NK-92 treated with Interleukin-12 subunit alpha and Interleukin-12 subunit beta, amount 100 ng/mL, for 24 hours (cell line): ENCODE measurements at regions not wholly inside any gene's neighbourhood (a gene's known extent, or its start where the extent isn't known, plus 50 kb on each side); places are given as distances from the start of the nearest gene placed in this dataset.

Source experiments
- DNase-seq: peaks from one replicate; lab custom pipeline; 2025; lab: John Stamatoyannopoulos, UW

DNA sequence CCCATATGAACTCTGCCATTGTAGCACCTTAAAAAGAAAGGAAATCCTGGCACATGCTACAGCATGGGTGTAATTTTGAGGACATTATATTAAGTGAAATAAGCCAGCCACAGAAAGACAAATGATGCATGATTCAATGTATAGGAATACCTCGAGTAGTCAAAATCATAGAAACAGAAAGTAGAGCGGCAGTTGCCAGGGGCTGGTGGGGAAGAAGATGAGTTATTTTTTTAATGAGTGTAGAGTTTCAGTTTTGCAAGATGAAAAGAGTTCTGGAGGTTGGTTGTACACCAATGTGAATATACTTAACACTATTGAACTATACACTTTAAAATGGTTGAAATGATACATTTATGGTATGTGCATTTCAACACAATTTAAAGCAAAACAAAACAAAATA, 133.0 kb downstream of the ZDHHC21 start:
- no peak for DNase-seq

DNA sequence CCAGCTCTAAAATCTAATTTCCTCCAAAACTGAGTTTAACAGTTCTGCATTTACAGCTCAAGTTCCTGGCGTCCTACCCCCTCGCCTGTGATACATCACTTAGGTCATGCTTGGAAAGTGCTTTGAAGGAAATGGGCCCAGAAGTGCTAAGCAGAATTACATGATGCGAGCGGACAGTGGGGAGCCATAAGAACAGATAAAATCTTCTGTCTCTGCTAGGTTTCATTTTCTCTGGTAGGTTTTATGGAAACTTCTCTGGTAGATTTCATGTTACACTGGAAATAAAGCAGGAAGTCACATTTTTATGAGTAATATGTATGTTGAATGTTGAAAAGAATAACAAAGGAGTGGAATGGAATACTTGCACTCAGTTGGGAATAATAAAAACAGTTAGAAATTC, 138.3 kb downstream of the ZDHHC21 start:
- no peak for DNase-seq

DNA sequence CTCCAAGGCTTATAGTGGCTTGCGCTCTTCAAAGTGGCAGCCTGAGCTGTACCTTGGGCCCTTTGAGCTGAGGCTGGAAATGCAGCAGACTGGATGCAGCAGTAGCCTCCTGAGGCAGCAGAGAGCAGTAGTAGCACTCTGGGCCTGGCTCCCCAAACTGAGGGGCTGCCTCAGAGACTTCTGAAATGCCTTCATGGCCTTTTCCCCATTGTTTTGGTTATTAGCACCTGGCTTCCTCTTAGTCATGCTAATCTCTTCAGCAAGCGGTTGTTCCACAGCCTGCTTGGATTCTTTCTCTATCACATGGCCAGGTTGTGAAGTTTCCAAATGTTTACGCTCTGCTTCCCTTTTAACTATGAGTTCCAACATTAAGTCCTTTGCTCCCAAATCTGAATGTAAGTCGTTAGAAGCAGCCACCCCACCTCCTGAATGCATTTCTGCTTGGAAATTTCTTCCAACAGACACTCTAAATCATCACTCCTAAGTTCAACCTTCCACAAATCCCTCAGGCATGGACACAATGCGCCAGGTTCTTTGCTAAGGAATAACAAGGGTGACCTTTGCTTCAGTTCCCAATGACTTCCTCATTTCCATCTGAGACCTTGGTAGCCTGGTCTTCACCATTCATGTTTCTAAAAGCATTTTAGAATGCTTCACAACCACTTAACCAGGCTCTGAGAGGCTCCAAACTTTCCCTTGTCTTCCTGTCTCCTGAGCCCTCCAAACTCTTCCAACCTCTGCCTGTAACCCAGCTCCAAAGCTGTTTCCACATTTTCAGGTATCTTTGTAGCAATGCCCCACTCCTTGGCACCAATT, 145.8 kb downstream of the ZDHHC21 start:
- no peak for DNase-seq

DNA sequence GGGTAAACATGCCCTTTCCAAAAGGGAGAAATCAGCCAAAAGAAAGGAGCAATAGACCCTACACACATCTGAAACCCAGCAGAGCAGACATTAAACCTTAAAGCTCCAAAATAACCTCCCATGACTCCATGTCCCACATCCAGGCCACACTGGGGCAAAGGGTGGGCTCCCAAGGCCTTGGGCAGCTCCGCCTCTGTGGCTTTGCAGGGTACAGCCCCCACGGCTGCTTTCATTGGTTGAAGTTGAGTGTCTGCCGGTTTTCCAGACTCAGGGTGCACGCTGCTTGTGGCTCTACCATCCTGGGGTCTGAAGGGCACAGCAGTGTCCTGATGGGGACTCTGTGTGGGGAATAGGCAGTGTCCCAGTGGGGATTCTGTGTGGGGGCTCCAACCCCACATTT, 146.5 kb downstream of the ZDHHC21 start:
- no peak for DNase-seq

DNA sequence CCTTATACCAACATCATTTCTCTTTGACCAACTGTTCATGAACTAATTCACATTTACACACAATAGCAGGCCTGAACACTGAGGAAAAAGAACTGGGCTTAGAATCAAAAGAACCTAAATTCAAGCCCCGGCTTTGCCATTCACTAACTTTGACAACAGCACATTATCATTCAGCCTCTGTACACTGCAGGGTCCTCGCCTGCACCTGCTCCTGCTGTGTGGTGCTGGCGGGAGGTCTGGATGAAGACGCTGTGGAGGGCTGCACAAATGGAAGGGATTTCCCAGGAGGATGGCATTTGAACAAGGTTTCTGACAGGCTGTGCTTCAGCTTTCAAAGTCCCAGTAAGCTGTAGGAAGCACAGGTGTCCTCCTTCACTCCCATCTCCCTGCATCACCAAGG, 151.2 kb downstream of the ZDHHC21 start:
- no peak for DNase-seq

DNA sequence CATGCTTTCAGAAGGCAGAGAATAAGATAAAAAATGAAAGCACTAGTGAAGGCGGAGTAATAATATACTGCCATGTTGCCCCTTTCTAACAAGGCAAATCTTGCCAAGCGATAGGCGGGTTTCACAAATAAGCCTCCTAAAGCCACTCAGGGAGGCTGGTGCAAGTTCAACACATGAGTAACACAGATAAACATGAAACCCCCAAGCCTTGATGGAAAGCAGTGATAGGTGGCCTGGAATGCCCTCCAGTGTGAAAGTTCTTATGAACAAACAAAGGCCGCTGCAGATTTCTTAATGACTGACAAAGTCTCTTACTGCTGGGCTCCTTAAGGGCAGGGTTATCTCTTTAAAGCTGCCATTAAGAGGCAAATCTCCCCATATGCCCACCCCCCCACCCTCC, 154.7 kb downstream of the ZDHHC21 start:
- no peak for DNase-seq

DNA sequence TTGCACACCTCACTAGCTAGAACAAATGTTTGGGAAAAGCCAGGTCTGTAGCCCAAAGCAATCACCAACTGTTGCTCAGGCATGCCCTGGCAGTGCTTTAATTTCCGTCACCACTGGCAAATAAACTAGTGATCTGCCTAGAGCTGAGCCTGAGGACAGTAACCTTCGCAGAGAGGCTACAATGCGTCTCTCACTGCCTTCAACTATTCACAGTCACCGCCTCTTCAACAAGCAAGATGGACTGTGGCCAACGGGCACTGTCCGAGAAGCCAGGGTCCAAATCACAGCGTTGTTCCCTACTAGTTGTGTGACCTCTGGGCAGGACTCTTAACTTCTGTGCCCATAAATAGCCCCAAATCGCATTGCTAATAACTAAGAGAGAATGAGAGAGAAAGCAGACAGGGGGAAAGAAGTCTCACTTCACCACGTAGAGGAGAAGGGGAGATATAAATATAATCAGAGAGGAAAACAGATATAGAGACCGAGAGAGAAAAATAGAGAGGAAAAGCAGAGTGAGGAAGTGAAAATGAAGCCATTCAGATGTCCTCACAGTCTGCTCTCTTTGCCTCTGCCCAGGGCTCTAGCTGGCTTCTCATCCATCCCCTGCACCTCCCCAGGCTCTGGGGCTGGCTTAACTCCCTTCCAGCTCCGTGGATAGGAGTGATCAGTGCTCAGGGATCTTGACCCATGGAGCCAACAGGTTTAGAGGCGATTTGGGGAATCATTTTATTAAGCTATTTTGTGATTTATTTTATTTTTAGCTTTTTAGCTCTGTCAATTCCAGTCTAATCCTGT, 157.9 kb downstream of the ZDHHC21 start:
- no peak for DNase-seq

DNA sequence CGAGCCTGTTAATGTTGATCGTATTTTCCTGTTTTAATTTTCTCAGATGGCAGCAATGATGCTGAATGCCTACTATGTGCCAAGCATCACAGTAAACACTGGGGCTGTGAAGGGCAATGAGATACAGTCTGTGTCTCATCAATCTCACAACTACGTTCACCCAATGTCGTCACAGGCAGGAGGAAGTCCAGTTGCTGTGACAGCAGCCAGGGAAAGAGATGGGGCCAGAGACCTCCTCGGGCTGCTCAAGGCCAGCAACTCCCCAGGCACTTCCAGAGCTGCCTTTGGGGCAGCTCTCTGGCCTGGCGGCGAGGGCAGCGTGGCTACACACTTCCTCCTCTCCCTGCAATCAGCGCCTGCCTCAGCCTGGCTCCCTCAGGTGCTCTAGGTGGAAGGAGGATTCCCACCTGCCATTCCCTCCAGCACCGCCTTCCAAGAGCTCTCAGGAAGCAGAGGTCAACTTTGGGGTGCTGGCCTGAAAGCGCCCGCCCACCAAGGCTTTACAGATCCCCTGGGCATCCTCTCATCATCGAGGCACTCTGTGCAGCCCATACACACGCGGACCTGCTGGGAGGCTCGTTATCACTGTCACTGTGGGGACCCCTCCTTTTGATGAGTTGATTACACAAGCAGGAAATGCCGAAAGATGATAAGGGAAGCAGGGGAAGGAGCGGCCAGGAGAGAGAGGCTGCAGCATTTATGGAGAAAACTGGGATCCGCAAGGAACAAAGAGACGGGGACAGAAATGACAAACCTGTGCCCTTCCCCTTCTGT, 159.2 kb downstream of the ZDHHC21 start:
- DNase-seq: no peak

DNA sequence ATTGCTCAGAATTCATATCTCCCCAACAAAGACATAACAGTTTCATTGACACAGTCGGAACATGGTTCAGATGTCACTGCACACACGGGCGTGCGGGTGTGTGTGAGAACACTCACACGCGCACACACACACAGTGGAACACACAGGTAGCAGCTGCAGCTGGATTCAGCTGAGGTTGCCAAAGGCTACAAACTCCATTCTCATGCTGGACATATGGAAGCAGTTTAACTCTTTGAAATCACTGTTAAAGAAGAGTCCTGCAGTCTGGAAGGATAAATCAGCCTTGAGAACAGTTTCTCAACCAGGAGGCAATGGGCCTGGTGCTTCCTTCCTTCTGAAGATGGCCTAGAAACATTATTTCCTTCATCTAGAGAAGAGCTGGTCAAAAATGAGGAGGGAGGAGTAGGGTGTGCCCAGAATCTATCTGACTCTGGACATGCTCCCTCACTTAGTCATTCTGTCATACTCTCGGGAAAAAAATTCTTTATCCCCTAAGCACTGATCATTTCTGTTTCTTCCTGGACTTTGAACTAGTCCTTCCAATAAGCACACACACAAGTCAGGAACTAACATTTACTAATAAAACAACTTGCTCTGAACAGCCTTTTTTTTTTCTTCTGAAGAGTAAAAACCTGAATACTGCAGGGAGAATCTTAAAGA, 160.6 kb downstream of the ZDHHC21 start:
- no peak for DNase-seq

DNA sequence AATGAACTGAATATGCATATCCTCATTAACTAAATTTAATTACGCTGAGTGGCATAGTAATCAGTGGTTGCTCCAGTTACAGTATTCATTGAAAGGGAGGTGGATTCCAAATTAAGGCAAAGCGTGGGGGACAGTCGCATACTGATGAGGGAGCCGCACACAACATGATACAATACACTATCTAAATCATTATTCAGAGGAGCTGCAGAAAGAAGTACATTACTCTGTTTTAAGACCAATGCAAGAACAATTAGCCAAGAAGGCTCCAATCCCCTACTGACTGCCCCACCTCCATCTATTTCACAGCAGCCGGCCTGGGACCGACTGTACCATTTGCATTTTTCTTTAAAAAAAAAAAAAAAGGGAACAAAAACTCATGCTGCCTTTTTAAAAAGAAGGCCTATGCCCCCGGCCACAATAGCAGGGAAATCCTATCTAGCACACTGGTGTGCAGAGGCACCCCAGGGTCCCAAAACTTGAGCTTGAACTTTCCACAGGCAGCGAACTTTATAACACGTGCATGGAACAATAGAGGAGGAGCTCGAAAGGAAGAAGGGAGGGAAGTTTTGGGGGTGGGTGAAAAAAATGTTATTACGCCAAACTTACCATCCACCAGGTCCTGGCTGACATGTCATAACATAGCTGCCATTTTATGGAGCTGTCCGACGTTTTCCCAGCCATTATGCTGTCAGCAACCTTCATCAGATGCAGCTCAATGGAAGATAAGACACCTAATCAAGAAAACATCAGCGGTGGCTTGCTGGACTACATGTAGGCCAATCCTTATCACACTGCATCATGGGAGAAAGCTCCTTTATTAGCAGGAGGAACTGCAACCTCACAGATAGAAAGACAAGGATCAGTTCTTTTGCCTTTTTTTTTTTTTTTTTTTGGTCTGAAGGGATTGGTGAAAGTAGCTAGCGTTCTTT, 161.6 kb downstream of the ZDHHC21 start:
- no peak for DNase-seq

DNA sequence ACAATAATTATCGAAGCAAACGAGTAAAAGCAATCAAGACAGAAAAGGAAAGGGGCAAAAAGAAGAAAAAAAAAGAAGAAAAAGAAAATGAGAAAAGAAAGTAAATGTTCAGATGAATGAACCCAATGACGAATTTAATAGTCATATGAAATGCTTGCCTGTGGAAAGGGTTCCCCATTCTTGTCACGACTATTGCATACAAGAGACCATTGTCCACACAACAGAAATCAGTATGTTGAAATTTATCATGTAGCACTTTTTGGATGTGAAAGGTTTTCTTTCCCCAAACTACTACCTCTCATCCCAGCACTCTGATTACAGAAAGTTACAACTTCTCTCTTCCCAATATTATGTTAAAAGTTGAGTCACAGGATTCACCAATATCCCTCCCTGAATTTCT, 162.4 kb downstream of the ZDHHC21 start:
- no peak for DNase-seq

DNA sequence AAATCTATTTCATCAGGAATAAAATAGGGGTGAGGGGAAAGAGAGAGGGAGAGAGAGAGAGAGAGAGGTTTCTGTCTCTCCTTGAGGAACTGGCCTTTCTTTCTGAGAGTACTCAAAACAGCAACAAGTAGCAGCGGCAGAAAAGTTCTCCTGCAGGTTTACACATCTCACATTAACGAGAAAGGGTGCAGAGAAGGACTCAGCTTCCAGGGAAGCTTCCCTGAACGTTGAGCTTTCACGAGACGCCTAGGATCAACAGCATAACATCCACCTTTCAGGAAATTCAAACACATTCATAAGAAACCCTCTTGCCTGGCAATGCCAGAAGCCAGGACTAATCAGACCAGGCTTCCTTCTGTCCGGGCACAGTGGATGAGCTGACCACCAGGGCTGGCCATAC, 162.9 kb downstream of the ZDHHC21 start:
- no peak for DNase-seq

DNA sequence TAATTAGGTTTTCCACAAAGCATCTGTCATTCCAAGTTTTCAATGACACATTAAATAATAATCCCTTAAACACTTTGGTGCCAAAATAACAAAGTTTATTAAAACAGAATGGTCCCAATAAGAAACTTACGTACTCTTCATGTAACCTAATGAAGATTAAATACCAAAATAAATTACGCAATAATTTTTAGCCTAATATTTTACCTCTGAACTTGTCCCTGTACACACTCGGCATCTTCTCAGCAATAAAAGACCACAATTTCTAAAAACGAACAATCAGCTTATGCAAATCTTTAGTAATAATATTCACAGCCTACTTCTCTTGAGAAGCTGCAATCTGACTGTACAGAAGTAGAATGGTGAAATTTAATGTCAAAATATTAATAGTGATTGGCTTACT, 163.6 kb downstream of the ZDHHC21 start:
- no peak for DNase-seq

DNA sequence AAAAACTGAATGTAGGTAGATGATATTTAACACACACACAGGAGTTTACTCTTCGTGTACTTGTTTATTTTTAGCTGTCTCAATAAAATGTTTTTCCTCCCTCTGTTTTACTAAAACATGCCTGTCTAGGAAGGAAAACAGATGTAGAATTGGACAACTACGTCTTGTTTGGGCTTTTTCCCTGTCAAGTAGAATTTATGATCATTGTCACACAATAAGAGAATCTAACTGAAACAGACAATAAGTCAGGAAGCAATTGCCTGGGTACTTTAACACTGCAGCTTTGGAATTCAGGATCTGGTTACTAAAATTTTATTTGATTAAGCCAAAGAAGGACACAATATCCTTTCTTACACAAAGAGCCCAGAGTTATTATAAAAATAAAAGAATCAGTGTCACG, 164.2 kb downstream of the ZDHHC21 start:
- DNase-seq: no peak

DNA sequence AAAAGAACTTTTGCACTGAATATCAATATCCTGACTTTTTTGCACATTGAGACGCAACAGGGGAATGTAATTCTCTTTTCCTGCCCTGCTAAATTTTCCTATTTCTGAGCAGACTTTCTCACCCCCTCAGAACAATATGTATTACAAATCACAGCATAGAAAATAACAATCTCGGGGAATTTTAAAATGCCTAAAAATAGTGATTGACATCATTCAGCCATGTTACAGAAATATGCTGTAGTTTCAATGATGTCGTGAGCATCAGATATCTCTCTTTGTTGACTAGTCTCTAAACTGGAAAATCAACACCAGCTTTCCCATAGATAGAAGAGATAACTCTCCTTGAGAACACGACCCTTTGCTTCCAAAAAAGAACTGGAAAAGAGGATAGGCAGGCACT, 166.7 kb downstream of the ZDHHC21 start:
- no peak for DNase-seq

DNA sequence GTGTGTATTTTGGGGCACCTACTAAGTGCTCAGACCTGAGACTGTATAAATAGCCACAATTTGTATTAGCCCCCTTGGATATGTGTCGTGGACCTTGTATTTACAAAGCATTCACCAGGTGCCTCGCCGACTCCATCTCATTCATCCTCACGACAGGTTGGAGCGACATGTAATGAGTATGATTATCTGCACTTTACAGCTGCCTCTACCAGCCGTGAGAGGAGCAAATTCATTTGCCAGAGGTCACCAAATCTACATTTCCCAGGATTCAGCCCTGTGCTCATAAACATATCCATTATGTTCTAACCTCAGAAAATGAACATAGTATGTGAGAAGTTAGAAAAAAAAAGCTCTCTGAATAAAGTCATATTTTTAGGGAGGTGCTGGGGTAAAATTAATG, 167.4 kb downstream of the ZDHHC21 start:
- no peak for DNase-seq

DNA sequence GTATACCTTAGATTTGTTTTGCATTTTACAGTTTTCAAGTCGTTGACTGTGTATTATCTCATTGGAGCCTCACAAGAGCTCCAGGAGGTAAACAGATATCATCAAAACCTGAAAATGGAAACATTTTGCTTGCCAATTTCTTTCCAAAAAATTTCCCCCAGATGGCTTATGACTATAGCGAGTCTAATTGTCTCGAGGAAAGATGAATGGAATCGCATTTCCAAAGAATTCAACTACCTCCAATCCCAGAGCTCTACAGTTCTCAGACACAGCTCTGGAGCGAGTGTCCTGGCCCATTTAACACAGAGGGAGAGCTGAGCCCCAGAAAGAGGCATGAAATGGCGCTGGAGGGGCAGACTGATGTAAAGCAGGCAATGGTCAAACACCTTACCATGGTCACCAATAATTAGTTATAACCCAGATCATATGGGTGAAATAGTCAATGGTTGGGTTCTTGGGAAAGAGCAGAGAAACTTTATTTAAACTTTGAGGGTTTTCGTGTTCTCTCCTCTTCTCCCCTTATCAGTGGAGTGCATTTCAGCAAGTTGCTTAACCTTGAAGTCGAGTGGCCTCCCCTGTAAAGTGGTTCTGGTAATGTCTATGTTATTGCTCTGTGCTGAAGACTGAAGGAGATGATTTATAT, 168.2 kb downstream of the ZDHHC21 start:
- no peak for DNase-seq

DNA sequence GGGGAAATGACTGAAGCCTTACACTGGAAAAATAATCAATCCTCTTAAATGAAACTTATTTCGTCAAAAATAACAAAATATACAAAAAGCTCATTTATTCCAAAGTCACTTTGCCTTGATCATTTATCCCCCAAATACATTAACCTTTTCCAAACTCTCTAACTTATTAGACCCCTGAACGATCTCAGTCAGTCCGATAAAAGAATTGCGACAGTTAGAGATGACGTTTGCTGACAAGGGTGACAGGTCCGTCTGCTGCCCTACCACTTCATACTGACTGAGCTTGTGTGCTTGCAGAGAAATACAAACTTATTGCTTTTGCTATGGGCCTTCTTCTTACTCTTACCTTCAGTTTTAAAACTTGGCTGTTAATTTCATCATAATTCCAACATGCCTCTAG, 169.7 kb downstream of the ZDHHC21 start:
- no peak for DNase-seq

DNA sequence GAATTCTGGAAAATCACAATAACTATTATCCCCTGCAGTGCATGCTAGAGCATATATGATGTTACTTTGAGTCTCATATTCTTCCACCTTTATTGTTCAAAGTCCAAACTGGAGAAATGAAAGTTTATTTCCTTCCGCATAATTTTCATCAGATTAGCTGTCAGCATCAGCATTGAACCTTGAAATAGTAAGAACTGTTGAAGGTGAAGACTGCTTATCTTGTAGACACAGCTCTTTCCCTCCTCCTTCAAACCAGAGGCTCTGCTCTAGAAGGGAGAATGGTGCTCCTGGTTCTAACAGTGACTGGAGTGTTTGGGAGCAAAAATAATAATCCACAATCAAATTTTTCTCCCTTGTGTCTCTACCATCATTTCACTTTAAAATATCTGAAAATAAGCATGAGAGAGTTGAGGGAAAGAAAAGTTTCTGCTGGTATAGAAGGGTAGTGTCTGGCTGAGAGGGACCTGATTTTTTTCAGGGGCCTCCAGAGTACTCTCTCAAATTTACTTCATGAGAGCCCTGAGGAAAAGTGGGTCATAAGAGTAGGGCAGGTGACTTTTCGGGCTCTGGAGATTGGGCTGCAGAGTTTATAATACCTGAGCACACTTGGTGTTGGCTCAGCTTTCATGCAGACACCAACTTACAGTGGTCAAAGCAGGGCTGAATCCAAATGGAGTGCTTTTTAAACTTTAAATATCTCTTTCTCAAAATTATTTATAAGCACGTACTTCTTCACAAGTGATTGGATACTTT, 170.4 kb downstream of the ZDHHC21 start:
- DNase-seq: no peak

DNA sequence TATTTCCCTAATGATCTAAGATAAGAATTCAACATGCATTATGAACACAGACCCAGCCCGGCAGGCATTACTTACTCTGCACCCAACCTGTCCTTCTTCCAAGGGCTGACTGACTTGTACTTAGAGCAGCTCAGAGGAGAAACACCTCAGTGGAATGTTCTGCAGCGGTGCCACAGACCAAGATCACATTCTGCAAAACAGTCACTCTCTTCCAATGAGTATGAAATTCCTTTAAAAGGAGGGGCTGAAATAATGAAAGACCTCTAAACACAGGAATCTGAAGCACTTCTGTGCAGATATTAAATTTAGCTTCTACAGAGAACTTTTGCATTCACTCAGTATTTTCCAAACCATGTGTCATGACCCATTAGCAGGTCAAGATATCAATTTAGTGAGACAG, 172.9 kb downstream of the ZDHHC21 start:
- DNase-seq: no peak
